ENCODE measurements at regions not wholly inside any gene's neighbourhood (a gene's known extent, or its start where the extent isn't known, plus 50 kb on each side); places are given as distances from the start of the nearest gene placed in this dataset.
"Not testable (repeated sequence)": the region's sequence is repeated elsewhere in the genome, so short reads cannot be mapped to it uniquely, and the experiment has no call there.

GRCh38 chr4:77527900-77528299, 77.7 kb upstream of the CXCL13 start:
- DNase-seq, result not testable (repeated sequence)

GRCh38 chr4:77538144-77538543, 67.5 kb upstream of the CXCL13 start:
- DNase-seq, result peak in 1 of 5 experiments; percentile 46

- DNase-seq, result no peak
Measured at GRCh38 chr4:77538574-77539157, 67.0 kb upstream of the CXCL13 start.
